GM18508 (cell line): ENCODE measurements at regions not wholly inside any gene's neighbourhood (a gene's known extent, or its start where the extent isn't known, plus 50 kb on each side); places are given as distances from the start of the nearest gene placed in this dataset.
"Not testable (repeated sequence)": the region's sequence is repeated elsewhere in the genome, so short reads cannot be mapped to it uniquely, and the experiment has no call there.

Experiments
- ATAC-seq: cut with Tn5 transposase; IDR thresholded peaks from one replicate; pipeline ENCODE4 v1.9.1; 2021; ENCODE audit warnings: moderate number of reproducible peaks; ENCODE audit not compliant: insufficient read depth, unreplicated experiment

- not testable (repeated sequence) for ATAC-seq
Measured at GRCh38 chr15:30688684-30689083, 62.8 kb downstream of the ARHGAP11B start.

GRCh38 chr15:30690153-30690552 is 64.2 kb downstream of the ARHGAP11B start:
- ATAC-seq = not testable (repeated sequence)

- not testable (repeated sequence) for ATAC-seq
Measured at GRCh38 chr15:30695811-30696210, 69.9 kb downstream of the ARHGAP11B start.

- peak; percentile 63 for ATAC-seq
Measured at GRCh38 chr15:30696439-30697314, 70.7 kb downstream of the ARHGAP11B start.

- ATAC-seq = peak; percentile 61
Measured at GRCh38 chr15:30697315-30697685, 71.4 kb downstream of the ARHGAP11B start.

GRCh38 chr15:30700006-30700597 is 74.2 kb downstream of the ARHGAP11B start:
- ATAC-seq = not testable (repeated sequence)

- not testable (repeated sequence) for ATAC-seq
Measured at GRCh38 chr15:30707976-30708685, 82.2 kb downstream of the ARHGAP11B start.

- not testable (repeated sequence) for ATAC-seq
Measured at GRCh38 chr15:30708809-30709208, 82.9 kb downstream of the ARHGAP11B start.

GRCh38 chr15:30718038-30718643 is 92.2 kb downstream of the ARHGAP11B start:
- not testable (repeated sequence) for ATAC-seq

- ATAC-seq = not testable (repeated sequence)
Measured at GRCh38 chr15:30719363-30719762, 93.4 kb downstream of the ARHGAP11B start.

GRCh38 chr15:30720825-30721224 is 94.9 kb downstream of the ARHGAP11B start:
- ATAC-seq = not testable (repeated sequence)

GRCh38 chr15:30721529-30721928 is 95.6 kb downstream of the ARHGAP11B start:
- not testable (repeated sequence) for ATAC-seq

GRCh38 chr15:30723540-30724175 is 97.7 kb downstream of the ARHGAP11B start:
- not testable (repeated sequence) for ATAC-seq

GRCh38 chr15:30729880-30730590 is 104.1 kb downstream of the ARHGAP11B start:
- not testable (repeated sequence) for ATAC-seq

GRCh38 chr15:30730633-30731032 is 104.7 kb downstream of the ARHGAP11B start:
- not testable (repeated sequence) for ATAC-seq

- not testable (repeated sequence) for ATAC-seq
Measured at GRCh38 chr15:30732100-30732499, 106.2 kb downstream of the ARHGAP11B start.

- ATAC-seq = not testable (repeated sequence)
Measured at GRCh38 chr15:30735884-30736564, 110.1 kb downstream of the ARHGAP11B start.

- ATAC-seq = not testable (repeated sequence)
Measured at GRCh38 chr15:30742796-30743195, 116.9 kb downstream of the ARHGAP11B start.

- not testable (repeated sequence) for ATAC-seq
Measured at GRCh38 chr15:30749048-30749447, 123.1 kb downstream of the ARHGAP11B start.
